ENCODE measurements at regions not wholly inside any gene's neighbourhood (a gene's known extent, or its start where the extent isn't known, plus 50 kb on each side); places are given as distances from the start of the nearest gene placed in this dataset.
A peak's percentile ranks its signal among the peaks of the same experiment; 100 is the strongest.

GRCh38 chr1:112284796-112285195 lies 111.2 kb upstream of the CTTNBP2NL start:
- DNase-seq (ENCODE audit: low read depth, low spot score), result no peak
- in situ Hi-C loops (cut with HindIII; ENCODE audit: low pct_unique_long_range_greater_than_20kb, low sequenced_read_pairs), result no loop called here

GRCh38 chr1:112285316-112285715 lies 110.7 kb upstream of the CTTNBP2NL start:
- DNase-seq (ENCODE audit: low read depth, low spot score), result no peak
- in situ Hi-C loops (cut with HindIII; ENCODE audit: low pct_unique_long_range_greater_than_20kb, low sequenced_read_pairs), result no loop called here

- in situ Hi-C loops (cut with HindIII; ENCODE audit: low pct_unique_long_range_greater_than_20kb, low sequenced_read_pairs), result no loop called here
- no peak for DNase-seq (ENCODE audit: low read depth, low spot score)
Measured at GRCh38 chr1:112285746-112286145, 110.3 kb upstream of the CTTNBP2NL start.

- DNase-seq (ENCODE audit: low read depth, low spot score), result no peak
Measured at GRCh38 chr1:112296908-112297307, 99.1 kb upstream of the CTTNBP2NL start.

GRCh38 chr1:112297536-112297935 lies 98.5 kb upstream of the CTTNBP2NL start:
- DNase-seq (ENCODE audit: low read depth, low spot score), result peak; percentile 58
- in situ Hi-C loops (cut with HindIII; ENCODE audit: low pct_unique_long_range_greater_than_20kb, low sequenced_read_pairs), result no loop called here

More at GRCh38 chr1:112296908-112297307, 99.1 kb upstream of the CTTNBP2NL start:
- in situ Hi-C loops (cut with HindIII; ENCODE audit: low pct_unique_long_range_greater_than_20kb, low sequenced_read_pairs), result no loop called here

GRCh38 chr1:112298558-112298957 lies 97.5 kb upstream of the CTTNBP2NL start:
- in situ Hi-C loops (cut with HindIII; ENCODE audit: low pct_unique_long_range_greater_than_20kb, low sequenced_read_pairs), result no loop called here

GRCh38 chr1:112304126-112304525 lies 91.9 kb upstream of the CTTNBP2NL start:
- in situ Hi-C loops (cut with HindIII; ENCODE audit: low pct_unique_long_range_greater_than_20kb, low sequenced_read_pairs), result no loop called here
- DNase-seq (ENCODE audit: low read depth, low spot score), result no peak

More at GRCh38 chr1:112298558-112298957, 97.5 kb upstream of the CTTNBP2NL start:
- DNase-seq (ENCODE audit: low read depth, low spot score), result peak; percentile 74

GRCh38 chr1:112304612-112305011 lies 91.4 kb upstream of the CTTNBP2NL start:
- no peak for DNase-seq (ENCODE audit: low read depth, low spot score)
- in situ Hi-C loops (cut with HindIII; ENCODE audit: low pct_unique_long_range_greater_than_20kb, low sequenced_read_pairs), result no loop called here

GRCh38 chr1:112307930-112308591 lies 88.0 kb upstream of the CTTNBP2NL start:
- no peak for DNase-seq (ENCODE audit: low read depth, low spot score)
- in situ Hi-C loops (cut with HindIII; ENCODE audit: low pct_unique_long_range_greater_than_20kb, low sequenced_read_pairs), result no loop called here

GRCh38 chr1:112308716-112309115 lies 87.3 kb upstream of the CTTNBP2NL start:
- DNase-seq (ENCODE audit: low read depth, low spot score), result no peak
- in situ Hi-C loops (cut with HindIII; ENCODE audit: low pct_unique_long_range_greater_than_20kb, low sequenced_read_pairs), result no loop called here

- DNase-seq (ENCODE audit: low read depth, low spot score), result no peak
- in situ Hi-C loops (cut with HindIII; ENCODE audit: low pct_unique_long_range_greater_than_20kb, low sequenced_read_pairs), result no loop called here
Measured at GRCh38 chr1:112309499-112309898, 86.5 kb upstream of the CTTNBP2NL start.

- no peak for DNase-seq (ENCODE audit: low read depth, low spot score)
- in situ Hi-C loops (cut with HindIII; ENCODE audit: low pct_unique_long_range_greater_than_20kb, low sequenced_read_pairs), result no loop called here
Measured at GRCh38 chr1:112312315-112312714, 83.7 kb upstream of the CTTNBP2NL start.

- in situ Hi-C loops (cut with HindIII; ENCODE audit: low pct_unique_long_range_greater_than_20kb, low sequenced_read_pairs), result no loop called here
- no peak for DNase-seq (ENCODE audit: low read depth, low spot score)
Measured at GRCh38 chr1:112312879-112313278, 83.1 kb upstream of the CTTNBP2NL start.

GRCh38 chr1:112316254-112316913 lies 79.6 kb upstream of the CTTNBP2NL start:
- in situ Hi-C loops (cut with HindIII; ENCODE audit: low pct_unique_long_range_greater_than_20kb, low sequenced_read_pairs), result no loop called here
- DNase-seq (ENCODE audit: low read depth, low spot score), result no peak

- DNase-seq (ENCODE audit: low read depth, low spot score), result no peak
Measured at GRCh38 chr1:112317140-112317539, 78.9 kb upstream of the CTTNBP2NL start.

GRCh38 chr1:112317611-112318062 lies 78.4 kb upstream of the CTTNBP2NL start:
- in situ Hi-C loops (cut with HindIII; ENCODE audit: low pct_unique_long_range_greater_than_20kb, low sequenced_read_pairs), result no loop called here
- DNase-seq (ENCODE audit: low read depth, low spot score), result no peak

More at GRCh38 chr1:112317140-112317539, 78.9 kb upstream of the CTTNBP2NL start:
- in situ Hi-C loops (cut with HindIII; ENCODE audit: low pct_unique_long_range_greater_than_20kb, low sequenced_read_pairs), result no loop called here

GRCh38 chr1:112318263-112318662 lies 77.8 kb upstream of the CTTNBP2NL start:
- no peak for DNase-seq (ENCODE audit: low read depth, low spot score)
- in situ Hi-C loops (cut with HindIII; ENCODE audit: low pct_unique_long_range_greater_than_20kb, low sequenced_read_pairs), result no loop called here

- DNase-seq (ENCODE audit: low read depth, low spot score), result no peak
- in situ Hi-C loops (cut with HindIII; ENCODE audit: low pct_unique_long_range_greater_than_20kb, low sequenced_read_pairs), result no loop called here
Measured at GRCh38 chr1:112318698-112319370, 77.2 kb upstream of the CTTNBP2NL start.

Data from SK-MEL-5 (cell line).